ENCODE measurements at regions not wholly inside any gene's neighbourhood (a gene's known extent, or its start where the extent isn't known, plus 50 kb on each side); places are given as distances from the start of the nearest gene placed in this dataset.

DNA sequence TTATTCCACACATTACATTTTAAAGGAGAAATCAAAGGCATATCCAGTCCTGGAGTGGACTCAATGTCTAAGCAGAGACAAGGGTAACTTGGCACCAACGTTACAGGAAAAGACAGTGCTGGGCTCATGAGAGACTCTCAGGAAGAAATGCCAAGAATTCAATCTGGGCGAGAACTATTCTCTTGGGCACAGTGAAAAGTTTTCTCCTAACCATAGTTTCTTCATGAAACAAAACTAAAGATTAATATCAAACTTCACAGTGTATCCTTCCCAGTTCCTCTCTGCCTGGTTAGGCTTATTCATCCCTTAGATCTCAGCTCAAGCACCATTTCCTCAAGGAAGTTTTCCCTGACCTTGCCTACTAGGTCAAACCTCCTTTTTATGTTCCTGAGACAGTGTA is 109.4 kb upstream of the TLL1 start:
- Mint-ChIP-seq H3K27me3 (ENCODE audit: low read depth) (peaks cover 19% of the 10 kb centered on the region), H3K4me3 (no peak overlapping the region)

DNA sequence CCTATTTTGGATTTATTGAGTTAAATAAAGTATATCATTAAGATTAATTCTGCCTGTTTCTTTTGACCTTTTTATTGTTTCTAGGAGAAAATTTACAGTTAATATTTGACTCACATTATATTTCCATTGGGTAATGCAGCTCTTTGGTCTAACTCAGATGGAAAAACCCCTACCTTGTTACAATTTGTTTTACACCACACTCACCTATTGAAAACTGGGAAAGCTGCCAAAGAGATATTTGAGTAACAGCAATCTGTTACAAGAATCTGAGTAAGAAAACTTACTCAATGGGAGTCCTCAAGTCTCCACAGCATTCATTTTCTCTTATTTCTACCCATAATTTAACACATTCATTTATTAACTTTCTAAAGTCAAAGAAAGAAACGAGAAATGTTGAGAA is 108.0 kb upstream of the TLL1 start:
- DNase-seq (ENCODE audit: low spot score in 2 of 2, unreplicated experiment in 2 of 2): no peak
- Mint-ChIP-seq H3K27ac (no peak overlapping the region), H3K4me3 (no peak overlapping the region), H3K27me3 (ENCODE audit: low read depth) (peaks cover 19% of the 10 kb centered on the region), H3K4me1 (peaks cover 4% of the 10 kb centered on the region), H3K36me3 (no peaks in the 10 kb centered on the region), H3K9me3 (no peaks in the 10 kb centered on the region)
- no peak for TF ChIP-seq CTCF (IDR thresholded peaks at IDR 0.05; ENCODE audit: unreplicated experiment)

More for the DNA sequence above, 109.4 kb upstream of the TLL1 start:
- Mint-ChIP-seq H3K27ac (no peak overlapping the region), H3K36me3 (no peaks in the 10 kb centered on the region), H3K9me3 (no peaks in the 10 kb centered on the region), H3K4me1 (peaks cover 5% of the 10 kb centered on the region)
- no peak for TF ChIP-seq CTCF (IDR thresholded peaks at IDR 0.05; ENCODE audit: unreplicated experiment)
- DNase-seq (ENCODE audit: low spot score in 2 of 2, unreplicated experiment in 2 of 2): no peak

DNA sequence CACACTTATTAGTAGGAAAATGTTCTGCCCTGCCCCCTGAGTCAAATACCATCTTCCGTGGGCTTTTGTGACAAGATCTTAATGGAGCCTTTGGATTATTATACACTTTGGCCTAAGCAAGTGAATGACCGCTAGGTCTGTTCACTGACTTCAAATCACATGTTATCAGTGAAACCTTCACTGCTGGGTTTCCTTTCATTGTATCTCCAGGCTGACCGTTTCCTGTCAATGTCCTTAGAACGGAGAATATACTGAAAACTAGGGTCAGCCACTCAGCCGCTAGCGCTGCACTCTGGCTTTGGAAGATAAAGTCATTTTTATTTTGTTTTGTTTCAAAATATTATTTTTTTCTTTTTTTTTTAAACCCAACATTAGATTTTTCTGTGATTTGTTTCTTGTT is 107.0 kb upstream of the TLL1 start:
- H3K27me3 Mint-ChIP-seq (ENCODE audit: low read depth): peaks cover 15% of the 10 kb centered on the region
- no peak for DNase-seq (ENCODE audit: low spot score in 2 of 2, unreplicated experiment in 2 of 2)
- H3K4me1 Mint-ChIP-seq: peaks cover 4% of the 10 kb centered on the region
- H3K27ac Mint-ChIP-seq: no peak overlapping the region
- no peak overlapping the region for H3K4me3 Mint-ChIP-seq
- H3K36me3 Mint-ChIP-seq: no peaks in the 10 kb centered on the region
- H3K9me3 Mint-ChIP-seq: no peaks in the 10 kb centered on the region
- no peak for TF ChIP-seq CTCF (IDR thresholded peaks at IDR 0.05; ENCODE audit: unreplicated experiment)

DNA sequence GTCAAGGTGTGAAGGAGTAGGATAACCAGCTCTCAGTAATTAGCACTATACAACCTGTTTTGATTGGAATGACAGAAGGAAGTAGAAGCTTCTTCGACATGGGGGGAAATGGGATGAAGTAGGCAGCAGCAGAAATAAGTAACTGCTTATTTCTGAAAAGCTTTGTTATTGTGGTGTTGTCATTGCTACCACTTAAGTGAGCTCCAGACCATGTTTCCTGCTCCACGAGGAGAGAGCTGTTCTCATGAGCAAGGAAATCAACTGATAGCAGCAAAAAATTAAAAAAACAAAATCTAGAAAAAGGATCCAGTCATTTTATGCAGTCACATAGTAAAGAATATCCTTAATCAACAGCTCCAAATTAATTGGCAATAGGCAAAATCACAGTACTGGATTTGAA is 106.1 kb upstream of the TLL1 start:
- TF ChIP-seq CTCF (IDR thresholded peaks at IDR 0.05; ENCODE audit: unreplicated experiment): no peak
- Mint-ChIP-seq H3K36me3 (no peaks in the 10 kb centered on the region), H3K27ac (no peak overlapping the region), H3K27me3 (ENCODE audit: low read depth) (peaks cover 14% of the 10 kb centered on the region), H3K4me1 (peaks cover 4% of the 10 kb centered on the region), H3K9me3 (no peaks in the 10 kb centered on the region), H3K4me3 (no peak overlapping the region)
- DNase-seq (ENCODE audit: low spot score in 2 of 2, unreplicated experiment in 2 of 2): no peak

- no peak overlapping the region for H3K27ac Mint-ChIP-seq
- H3K4me3 Mint-ChIP-seq: no peak overlapping the region
Measured at GRCh38 chr4:165767671-165768070, 105.4 kb upstream of the TLL1 start.

More at GRCh38 chr4:165767671-165768070, 105.4 kb upstream of the TLL1 start:
- H3K27me3 Mint-ChIP-seq (ENCODE audit: low read depth): peaks cover 14% of the 10 kb centered on the region
- H3K4me1 Mint-ChIP-seq: peaks cover 4% of the 10 kb centered on the region
- H3K9me3 Mint-ChIP-seq: peaks cover 3% of the 10 kb centered on the region
- no peaks in the 10 kb centered on the region for H3K36me3 Mint-ChIP-seq
- TF ChIP-seq CTCF (IDR thresholded peaks at IDR 0.05; ENCODE audit: unreplicated experiment): no peak
- no peak for DNase-seq (ENCODE audit: low spot score in 2 of 2, unreplicated experiment in 2 of 2)
